ENCODE measurements at regions not wholly inside any gene's neighbourhood (a gene's known extent, or its start where the extent isn't known, plus 50 kb on each side); places are given as distances from the start of the nearest gene placed in this dataset.

DNA sequence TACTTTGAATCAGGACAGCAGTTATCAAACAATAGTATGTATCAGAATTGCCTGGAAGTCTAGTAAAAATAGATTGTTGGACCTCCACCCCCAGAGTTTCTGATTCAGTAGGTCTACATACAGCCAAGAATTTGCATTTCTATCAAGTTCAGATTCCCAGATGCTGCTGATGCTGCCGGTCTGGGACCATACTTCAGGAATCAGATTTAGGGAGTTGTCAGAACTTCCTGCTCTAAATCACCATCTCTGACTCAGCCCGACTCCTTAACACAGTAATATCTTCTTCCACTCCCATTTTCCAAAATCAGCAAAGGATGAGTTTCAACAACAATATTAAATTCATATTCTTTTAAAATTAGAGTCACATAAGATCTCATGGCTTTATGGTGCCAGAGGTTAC, 227.2 kb upstream of the TMEM161B start:
- DNase-seq = no peak
- no peaks in the 10 kb centered on the region for H3K4me1 ChIP-seq
- H3K9me3 ChIP-seq = no peaks in the 10 kb centered on the region
- H3K4me3 ChIP-seq (ENCODE audit: low read depth, low read length) = no peak overlapping the region
- TF ChIP-seq, protein P1, sequence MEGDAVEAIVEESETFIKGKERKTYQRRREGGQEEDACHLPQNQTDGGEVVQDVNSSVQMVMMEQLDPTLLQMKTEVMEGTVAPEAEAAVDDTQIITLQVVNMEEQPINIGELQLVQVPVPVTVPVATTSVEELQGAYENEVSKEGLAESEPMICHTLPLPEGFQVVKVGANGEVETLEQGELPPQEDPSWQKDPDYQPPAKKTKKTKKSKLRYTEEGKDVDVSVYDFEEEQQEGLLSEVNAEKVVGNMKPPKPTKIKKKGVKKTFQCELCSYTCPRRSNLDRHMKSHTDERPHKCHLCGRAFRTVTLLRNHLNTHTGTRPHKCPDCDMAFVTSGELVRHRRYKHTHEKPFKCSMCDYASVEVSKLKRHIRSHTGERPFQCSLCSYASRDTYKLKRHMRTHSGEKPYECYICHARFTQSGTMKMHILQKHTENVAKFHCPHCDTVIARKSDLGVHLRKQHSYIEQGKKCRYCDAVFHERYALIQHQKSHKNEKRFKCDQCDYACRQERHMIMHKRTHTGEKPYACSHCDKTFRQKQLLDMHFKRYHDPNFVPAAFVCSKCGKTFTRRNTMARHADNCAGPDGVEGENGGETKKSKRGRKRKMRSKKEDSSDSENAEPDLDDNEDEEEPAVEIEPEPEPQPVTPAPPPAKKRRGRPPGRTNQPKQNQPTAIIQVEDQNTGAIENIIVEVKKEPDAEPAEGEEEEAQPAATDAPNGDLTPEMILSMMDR (IDR thresholded peaks at IDR 0.05; ENCODE audit: low read depth, low read length) = no peak
- peaks cover 14% of the 10 kb centered on the region; the same call in 1 of the 2 replicates for H3K27me3 ChIP-seq
- H3K36me3 ChIP-seq = no peaks in the 10 kb centered on the region

DNA sequence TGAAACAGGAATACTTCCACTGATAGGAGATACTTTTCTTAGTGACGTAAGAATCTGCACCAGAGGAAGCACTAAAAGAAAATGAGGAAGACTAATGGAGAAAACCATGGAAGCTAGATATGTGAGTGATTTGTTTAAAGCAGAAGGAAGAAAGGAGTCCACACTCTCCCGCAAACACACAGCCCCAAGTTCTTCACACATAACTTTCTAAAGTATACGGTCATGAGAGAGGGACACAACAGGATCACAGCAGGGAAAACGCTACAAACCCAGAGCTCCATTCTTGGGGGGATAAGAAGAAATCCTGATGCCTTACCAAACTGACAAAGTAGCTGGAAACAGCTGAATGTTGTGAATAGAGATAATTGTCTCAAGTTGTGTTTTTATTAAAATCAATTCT, 222.2 kb upstream of the TMEM161B start:
- Histone ChIP-seq H3K4me1 (no peaks in the 10 kb centered on the region), H3K36me3 (no peaks in the 10 kb centered on the region), H3K27me3 (peaks cover 12% of the 10 kb centered on the region), H3K4me3 (ENCODE audit: low read depth, low read length) (no peak overlapping the region), H3K9me3 (no peaks in the 10 kb centered on the region)
- TF ChIP-seq, protein P1 (IDR thresholded peaks at IDR 0.05; ENCODE audit: low read depth, low read length) = no peak
- DNase-seq = no peak

DNA sequence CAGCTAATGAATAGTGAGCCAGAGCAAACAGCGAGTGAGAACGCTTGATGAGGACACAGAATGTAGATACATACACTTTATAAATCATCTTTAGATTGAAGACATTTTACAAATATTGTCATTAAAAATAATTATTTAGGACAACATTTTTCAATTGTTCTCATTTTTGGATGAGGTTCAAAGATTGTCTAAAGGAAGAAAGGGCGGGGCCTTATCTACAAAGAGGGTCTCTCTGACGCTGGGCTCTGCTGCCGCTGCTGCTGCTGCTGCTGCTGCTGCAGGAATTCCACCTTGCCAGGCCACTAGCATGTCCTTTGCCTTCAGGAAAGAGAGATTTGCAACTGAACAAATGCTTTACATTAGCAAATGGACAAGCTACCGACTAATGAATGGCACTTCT, 220.7 kb upstream of the TMEM161B start:
- peaks cover 9% of the 10 kb centered on the region for H3K27me3 ChIP-seq
- no peaks in the 10 kb centered on the region for H3K9me3 ChIP-seq
- no peaks in the 10 kb centered on the region for H3K4me1 ChIP-seq
- TF ChIP-seq, protein P1 (IDR thresholded peaks at IDR 0.05; ENCODE audit: low read depth, low read length) = no peak
- H3K36me3 ChIP-seq = no peaks in the 10 kb centered on the region
- no peak for DNase-seq
- no peak overlapping the region for H3K4me3 ChIP-seq (ENCODE audit: low read depth, low read length)

DNA sequence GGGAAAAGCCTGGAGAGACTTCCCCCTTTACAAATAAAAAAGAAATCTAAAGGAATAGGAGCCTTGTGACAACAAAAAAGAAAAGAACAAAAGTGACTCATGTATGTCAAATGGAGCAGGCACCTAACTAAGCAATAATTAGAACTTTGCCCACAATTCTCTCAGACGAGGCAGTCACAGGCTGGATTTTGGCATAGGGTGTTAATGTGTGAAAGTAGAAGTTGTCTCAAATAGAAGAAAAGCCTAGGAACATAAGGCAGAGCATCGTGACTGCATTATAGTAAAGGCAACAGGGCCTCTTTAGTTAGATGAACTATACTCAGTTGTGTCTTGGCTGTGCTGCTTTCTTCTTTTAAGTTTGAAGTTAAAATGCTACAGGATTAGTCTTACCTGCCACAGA, 219.9 kb upstream of the TMEM161B start:
- TF ChIP-seq, protein P1 (IDR thresholded peaks at IDR 0.05; ENCODE audit: low read depth, low read length) = no peak
- Histone ChIP-seq H3K4me1 (no peaks in the 10 kb centered on the region), H3K36me3 (no peaks in the 10 kb centered on the region), H3K9me3 (no peaks in the 10 kb centered on the region), H3K4me3 (ENCODE audit: low read depth, low read length) (no peak overlapping the region), H3K27me3 (peaks cover 9% of the 10 kb centered on the region)
- no peak for DNase-seq

DNA sequence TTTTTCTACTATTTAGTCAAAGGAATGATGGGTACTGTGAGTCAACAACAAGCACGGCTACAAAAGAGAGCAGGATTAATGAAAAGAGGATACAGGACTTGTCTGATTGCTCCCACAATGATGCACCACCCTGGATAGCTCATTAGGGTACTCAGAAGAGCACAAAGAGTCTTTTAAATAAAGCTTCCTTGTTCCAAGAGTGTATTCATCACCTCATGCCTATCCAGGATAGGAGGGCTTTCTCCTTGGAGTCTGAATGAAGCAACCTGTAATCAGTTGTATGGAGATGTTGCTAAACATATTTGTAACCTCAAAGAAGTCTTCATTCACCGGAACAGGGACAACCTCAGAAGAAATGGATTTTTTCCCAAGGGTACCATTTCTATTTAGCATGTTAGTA, 219.5 kb upstream of the TMEM161B start:
- Histone ChIP-seq H3K36me3 (no peaks in the 10 kb centered on the region), H3K4me3 (ENCODE audit: low read depth, low read length) (no peak overlapping the region), H3K27me3 (peaks cover 9% of the 10 kb centered on the region), H3K9me3 (no peaks in the 10 kb centered on the region), H3K4me1 (no peaks in the 10 kb centered on the region)
- no peak for DNase-seq
- TF ChIP-seq, protein P1 (IDR thresholded peaks at IDR 0.05; ENCODE audit: low read depth, low read length) = no peak

DNA sequence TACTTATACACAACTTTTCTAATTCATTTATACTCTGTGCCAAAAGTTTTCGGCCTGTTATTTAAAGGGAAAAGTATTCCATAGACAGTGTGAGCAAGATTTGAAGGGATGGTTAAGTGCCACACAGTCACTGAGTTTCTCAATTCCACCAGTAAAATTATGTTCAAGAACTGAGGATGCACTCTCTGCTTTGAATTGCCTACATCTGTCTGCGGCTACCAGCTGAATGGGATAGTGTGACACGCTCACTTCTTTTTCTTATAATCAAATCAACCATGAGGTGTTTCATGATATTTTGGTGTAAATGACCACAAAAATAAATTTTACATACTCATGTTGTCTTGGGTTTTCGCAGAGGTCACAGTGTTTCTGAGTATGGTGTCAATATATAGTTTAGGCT, 218.4 kb upstream of the TMEM161B start:
- Histone ChIP-seq H3K4me3 (ENCODE audit: low read depth, low read length) (no peak overlapping the region), H3K4me1 (no peaks in the 10 kb centered on the region), H3K36me3 (no peaks in the 10 kb centered on the region), H3K9me3 (no peaks in the 10 kb centered on the region), H3K27me3 (peaks cover 9% of the 10 kb centered on the region)
- DNase-seq = no peak
- TF ChIP-seq, protein P1 (IDR thresholded peaks at IDR 0.05; ENCODE audit: low read depth, low read length) = no peak
